CD14-positive monocyte (primary cell): ENCODE measurements at regions not wholly inside any gene's neighbourhood (a gene's known extent, or its start where the extent isn't known, plus 50 kb on each side); places are given as distances from the start of the nearest gene placed in this dataset.

Experiments used
- DNase-seq, 3 donors: peaks; one replicate each; pipeline ENCODE4 v3.0.0-alpha.2; 2011 to 2022
- H2AFZ ChIP-seq: 2 replicates; pipeline ENCODE4 v1.6.0; 2012; ENCODE audit warnings: mild to moderate bottlenecking, low read depth, low read length, inconsistent platforms; ENCODE audit not compliant: insufficient read depth, poor library complexity, severe bottlenecking
- H3K27ac ChIP-seq, 2 donors: 1 replicate in 1 of 2; 2 replicates in 1 of 2; pipeline ENCODE4 v1.5.1; 2012 to 2013; ENCODE audit warnings: low read length in 2 of 2, control low read depth in 1 of 2, inconsistent platforms in 1 of 2, low read depth in 1 of 2, mild to moderate bottlenecking in 1 of 2
- H3K27me3 ChIP-seq, 2 donors: one replicate each; pipeline versions ENCODE4 v1.6.0 to v1.6.1; 2011 to 2013; ENCODE audit warnings: low read length in 2 of 2; ENCODE audit not compliant: control insufficient read depth in 2 of 2, insufficient read depth in 2 of 2
- H3K36me3 ChIP-seq, 2 donors: replicated peaks in 1 of 2; 1 replicate in 1 of 2; 2 replicates in 1 of 2; pipeline versions ENCODE4 v1.5.1 to v1.6.1; 2012 to 2013; ENCODE audit warnings: low read length in 2 of 2, control low read depth in 1 of 2, inconsistent platforms in 1 of 2, mild to moderate bottlenecking in 1 of 2; ENCODE audit not compliant: insufficient read depth in 2 of 2, control insufficient read depth in 1 of 2
- H3K4me1 ChIP-seq, 2 donors: 1 replicate in 1 of 2; 2 replicates in 1 of 2; pipeline versions ENCODE4 v1.5.1 to v1.6.1; 2012 to 2013; ENCODE audit warnings: low read length in 2 of 2, control low read depth in 1 of 2, inconsistent platforms in 1 of 2, mild to moderate bottlenecking in 1 of 2, moderate library complexity in 1 of 2; ENCODE audit not compliant: insufficient read depth in 2 of 2, control insufficient read depth in 1 of 2
- H3K4me2 ChIP-seq: replicated peaks from 2 replicates; pipeline ENCODE3; 2012; ENCODE audit warnings: low read length, moderate library complexity, mild to moderate bottlenecking; ENCODE audit not compliant: poor library complexity, severe bottlenecking; ENCODE audit errors: extremely low read depth
- H3K4me3 ChIP-seq, 3 experiments: fragments of 200-600 bp in 1 of 3; sonication (generic) in 1 of 3; replicated peaks in 1 of 3; 1 replicate in 2 of 3; 2 replicates in 1 of 3; pipeline ENCODE4 v1.5.1; 2011 to 2013; ENCODE audit warnings: low read length in 3 of 3, mild to moderate bottlenecking in 3 of 3, control low read depth in 2 of 3, low read depth in 2 of 3, inconsistent platforms in 1 of 3, moderate library complexity in 1 of 3
- H3K79me2 ChIP-seq: 2 replicates; pipeline ENCODE4 v1.6.0; 2012; ENCODE audit warnings: mild to moderate bottlenecking, control low read depth, inconsistent platforms, low read length, moderate library complexity; ENCODE audit not compliant: insufficient read depth
- H3K9ac ChIP-seq: 2 replicates; pipeline ENCODE4 v1.6.0; 2017; ENCODE audit warnings: low read length, mild to moderate bottlenecking; ENCODE audit not compliant: insufficient read depth, poor library complexity, severe bottlenecking
- H3K9me3 ChIP-seq, 2 donors: replicated peaks in 1 of 2; 1 replicate in 1 of 2; 2 replicates in 1 of 2; pipeline versions ENCODE4 v1.5.1 to v1.6.1; 2012 to 2013; ENCODE audit warnings: low read length in 2 of 2, control low read depth in 1 of 2; ENCODE audit not compliant: control insufficient read depth in 1 of 2, insufficient read depth in 1 of 2
- H4K20me1 ChIP-seq: 2 replicates; pipeline ENCODE4 v1.6.0; 2012; ENCODE audit warnings: mild to moderate bottlenecking, low read length, control low read depth, moderate library complexity; ENCODE audit not compliant: insufficient read depth
- H3K27ac Mint-ChIP-seq, 7 donors: one replicate each; pipeline ENCODE4 v1.8.0; 2020; ENCODE audit warnings: mild to moderate bottlenecking in 7 of 7, mixed read lengths in 7 of 7, moderate library complexity in 6 of 7, inconsistent platforms in 2 of 7
- H3K27me3 Mint-ChIP-seq, 3 donors: one replicate each; pipeline ENCODE4 v1.8.0; 2021 to 2022; ENCODE audit warnings: low read depth in 3 of 3, mild to moderate bottlenecking in 3 of 3, mixed read lengths in 3 of 3, moderate library complexity in 3 of 3, inconsistent platforms in 1 of 3
- H3K36me3 Mint-ChIP-seq, 2 donors: one replicate each; pipeline ENCODE4 v1.8.0; 2020; ENCODE audit warnings: mixed read lengths in 2 of 2, inconsistent platforms in 1 of 2, mild to moderate bottlenecking in 1 of 2
- H3K4me1 Mint-ChIP-seq: one replicate; pipeline ENCODE4 v1.8.0; 2020; ENCODE audit warnings: mild to moderate bottlenecking, mixed read lengths
- H3K4me3 Mint-ChIP-seq, 2 donors: one replicate each; pipeline ENCODE4 v1.8.0; 2020; ENCODE audit warnings: mild to moderate bottlenecking in 2 of 2, mixed read lengths in 2 of 2, moderate library complexity in 1 of 2
- H3K9me3 Mint-ChIP-seq, 7 donors: one replicate each; pipeline ENCODE4 v1.8.0; 2020 to 2022; ENCODE audit warnings: mixed read lengths in 7 of 7, mild to moderate bottlenecking in 6 of 7, moderate library complexity in 6 of 7, inconsistent platforms in 2 of 7
- CTCF ChIP-seq: fragments of 200-600 bp; IDR thresholded peaks from one replicate; pipeline ENCODE4 v1.8.0; 2022; ENCODE audit warnings: antibody characterized with exemption, mild to moderate bottlenecking
- WGBS: methylation state at CpG from one replicate; pipeline ENCODE4 v1.1.5; 2013; ENCODE audit warnings: missing lambda C conversion rate; ENCODE audit not compliant: insufficient coverage; 5-methylcytosine and 5-hydroxymethylcytosine counted together
- intact Hi-C, 2 donors: fragments of 100-400 bp; cut with micrococcal nuclease; formaldehyde crosslinking; loops; one replicate each; pipeline versions ENCODE4 v1.15.0 to v1.15.1; 2023

- Histone ChIP-seq H3K27ac (no peak overlapping the region), H3K36me3 (no peaks in the 10 kb centered on the region), H3K9me3 (peaks cover 0 to 5% of the 10 kb centered on the region in 2 donors), H3K4me2 (no peak overlapping the region), H3K27me3 (no peaks in the 10 kb centered on the region), H2AFZ (no peak overlapping the region), H3K4me1 (no peaks in the 10 kb centered on the region), H3K9ac (no peak overlapping the region), H3K79me2 (no peaks in the 10 kb centered on the region), H4K20me1 (no peaks in the 10 kb centered on the region), H3K4me3 (no peak overlapping the region)
- no peak for DNase-seq
- no peak overlapping the region for H3K27ac Mint-ChIP-seq
- no peaks in the 10 kb centered on the region for H3K36me3 Mint-ChIP-seq
- no peaks in the 10 kb centered on the region for H3K27me3 Mint-ChIP-seq
- no peak for TF ChIP-seq CTCF
- H3K9me3 Mint-ChIP-seq = peaks cover 0 to 10% (median 5%) of the 10 kb centered on the region in 7 donors
- intact Hi-C loops = no loop called here
- 94% methylated on average over 2 of the region's 3 CpGs for WGBS
- no peak overlapping the region for H3K4me3 Mint-ChIP-seq
- no peaks in the 10 kb centered on the region for H3K4me1 Mint-ChIP-seq
Observed at GRCh38 chr14:86404989-86405649, 875.2 kb downstream of the FLRT2 start.

GRCh38 chr14:86404425-86404824 lies 874.5 kb downstream of the FLRT2 start:
- no peaks in the 10 kb centered on the region for H4K20me1 ChIP-seq
- Mint-ChIP-seq H3K27me3 (no peaks in the 10 kb centered on the region), H3K4me3 (no peak overlapping the region), H3K27ac (no peak overlapping the region), H3K4me1 (no peaks in the 10 kb centered on the region), H3K36me3 (no peaks in the 10 kb centered on the region), H3K9me3 (peaks cover 0 to 10% (median 5%) of the 10 kb centered on the region in 7 donors)
- H3K27me3 ChIP-seq = no peaks in the 10 kb centered on the region
- peaks cover 0 to 5% of the 10 kb centered on the region in 2 donors for H3K9me3 ChIP-seq
- no peak overlapping the region for H2AFZ ChIP-seq
- no peak for DNase-seq
- H3K79me2 ChIP-seq = no peaks in the 10 kb centered on the region
- H3K4me1 ChIP-seq = no peaks in the 10 kb centered on the region
- H3K27ac ChIP-seq = no peak overlapping the region
- TF ChIP-seq CTCF = no peak
- H3K36me3 ChIP-seq = no peaks in the 10 kb centered on the region
- no peak overlapping the region for H3K4me3 ChIP-seq
- WGBS = no CpG with 5 or more reads among the region's 2 CpGs
- H3K9ac ChIP-seq = no peak overlapping the region
- intact Hi-C loops = no loop called here
- H3K4me2 ChIP-seq = no peak overlapping the region
